Epithelial cell of proximal tubule (primary cell): ENCODE measurements at regions not wholly inside any gene's neighbourhood (a gene's known extent, or its start where the extent isn't known, plus 50 kb on each side); places are given as distances from the start of the nearest gene placed in this dataset.
"Not testable (repeated sequence)": the region's sequence is repeated elsewhere in the genome, so short reads cannot be mapped to it uniquely, and the experiment has no call there.

Source experiments
- DNase-seq: peaks from one replicate; pipeline ENCODE4 v3.0.0-alpha.2; 2011; ENCODE audit warnings: low read depth
- H3K4me3 ChIP-seq: 2 replicates; pipeline ENCODE4 v1.5.1; 2011; ENCODE audit warnings: low read depth, mild to moderate bottlenecking, low read length
- TF ChIP-seq, protein P1 (sequence below): conservative IDR thresholded peaks from 2 replicates; pipeline ENCODE4 v1.5.1; 2012; ENCODE audit warnings: low read depth, mild to moderate bottlenecking, low read length

DNA sequence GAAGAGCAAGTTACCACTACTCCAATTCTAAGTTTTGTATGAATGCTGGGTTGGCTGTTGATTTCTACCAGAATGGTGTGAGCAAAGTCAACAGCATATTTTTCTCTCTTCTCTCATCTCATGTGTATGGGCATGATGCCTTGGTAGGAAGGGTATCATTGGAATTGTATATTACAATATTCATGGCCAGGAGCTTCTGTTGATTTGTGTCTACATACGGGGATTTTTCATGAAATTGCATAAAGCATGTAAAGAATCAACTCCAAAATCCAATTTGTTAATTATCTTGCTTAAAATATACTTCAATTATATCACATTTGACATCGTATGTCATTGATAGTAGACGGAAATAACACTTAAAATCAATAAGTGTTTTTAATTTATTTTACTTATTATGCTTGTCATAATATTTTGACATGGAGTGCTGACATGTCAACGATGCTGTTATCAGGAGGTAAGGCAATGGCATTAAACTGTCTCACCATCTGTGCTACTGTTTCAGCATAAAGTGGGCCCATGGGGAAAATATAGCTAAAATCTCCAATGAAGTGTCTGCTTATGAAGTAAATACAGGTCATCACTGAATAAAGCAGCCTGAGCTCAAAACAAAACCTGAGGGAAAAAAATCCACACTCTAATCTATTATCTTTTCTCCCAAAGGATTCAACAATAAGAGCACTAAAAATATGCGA is 142.2 kb upstream of the NBPF11 start:
- no peak for DNase-seq
- TF ChIP-seq, protein P1, sequence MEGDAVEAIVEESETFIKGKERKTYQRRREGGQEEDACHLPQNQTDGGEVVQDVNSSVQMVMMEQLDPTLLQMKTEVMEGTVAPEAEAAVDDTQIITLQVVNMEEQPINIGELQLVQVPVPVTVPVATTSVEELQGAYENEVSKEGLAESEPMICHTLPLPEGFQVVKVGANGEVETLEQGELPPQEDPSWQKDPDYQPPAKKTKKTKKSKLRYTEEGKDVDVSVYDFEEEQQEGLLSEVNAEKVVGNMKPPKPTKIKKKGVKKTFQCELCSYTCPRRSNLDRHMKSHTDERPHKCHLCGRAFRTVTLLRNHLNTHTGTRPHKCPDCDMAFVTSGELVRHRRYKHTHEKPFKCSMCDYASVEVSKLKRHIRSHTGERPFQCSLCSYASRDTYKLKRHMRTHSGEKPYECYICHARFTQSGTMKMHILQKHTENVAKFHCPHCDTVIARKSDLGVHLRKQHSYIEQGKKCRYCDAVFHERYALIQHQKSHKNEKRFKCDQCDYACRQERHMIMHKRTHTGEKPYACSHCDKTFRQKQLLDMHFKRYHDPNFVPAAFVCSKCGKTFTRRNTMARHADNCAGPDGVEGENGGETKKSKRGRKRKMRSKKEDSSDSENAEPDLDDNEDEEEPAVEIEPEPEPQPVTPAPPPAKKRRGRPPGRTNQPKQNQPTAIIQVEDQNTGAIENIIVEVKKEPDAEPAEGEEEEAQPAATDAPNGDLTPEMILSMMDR: no peak
- no peak overlapping the region for H3K4me3 ChIP-seq

DNA sequence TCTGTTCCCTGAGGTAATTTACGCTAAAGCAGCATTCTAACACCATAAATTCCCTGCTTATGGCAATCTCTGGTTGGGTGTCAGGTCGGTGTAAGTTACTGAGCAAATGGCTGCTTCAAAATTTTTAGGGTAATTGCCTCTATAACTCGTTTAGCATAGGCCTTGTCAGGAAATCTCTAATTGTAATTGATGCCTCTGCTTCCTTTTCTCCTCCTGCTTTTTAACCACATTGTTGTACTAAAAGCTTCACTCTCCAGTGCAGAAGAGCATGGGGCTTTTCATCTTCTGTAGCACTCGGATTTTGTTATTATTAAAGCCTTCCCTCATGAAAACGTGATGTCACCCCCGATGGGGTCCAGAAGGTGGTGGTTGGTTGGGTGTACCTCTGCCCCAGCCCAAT is 141.6 kb upstream of the NBPF11 start:
- TF ChIP-seq, protein P1: no peak
- no peak for DNase-seq
- no peak overlapping the region for H3K4me3 ChIP-seq

DNA sequence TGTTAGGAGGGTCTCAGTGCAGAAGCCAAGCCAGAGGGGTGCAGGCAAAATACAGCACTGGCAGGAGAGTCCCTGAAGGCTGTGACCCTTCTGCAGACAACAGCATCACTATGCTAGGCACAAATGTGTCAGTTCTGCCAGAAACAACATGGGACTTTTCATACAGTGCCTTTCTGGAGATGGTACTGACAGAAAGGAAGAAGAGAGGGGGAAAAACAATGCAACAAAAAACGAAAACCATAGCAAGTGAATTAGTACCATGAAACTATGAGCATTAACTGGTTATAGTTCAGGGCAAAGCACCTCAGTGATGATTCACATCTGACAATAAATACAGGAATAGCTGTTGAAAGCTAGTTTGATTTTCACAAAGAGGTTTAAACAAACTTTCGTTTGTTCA is 140.8 kb upstream of the NBPF11 start:
- DNase-seq: no peak
- TF ChIP-seq, protein P1: no peak
- no peak overlapping the region for H3K4me3 ChIP-seq

DNA sequence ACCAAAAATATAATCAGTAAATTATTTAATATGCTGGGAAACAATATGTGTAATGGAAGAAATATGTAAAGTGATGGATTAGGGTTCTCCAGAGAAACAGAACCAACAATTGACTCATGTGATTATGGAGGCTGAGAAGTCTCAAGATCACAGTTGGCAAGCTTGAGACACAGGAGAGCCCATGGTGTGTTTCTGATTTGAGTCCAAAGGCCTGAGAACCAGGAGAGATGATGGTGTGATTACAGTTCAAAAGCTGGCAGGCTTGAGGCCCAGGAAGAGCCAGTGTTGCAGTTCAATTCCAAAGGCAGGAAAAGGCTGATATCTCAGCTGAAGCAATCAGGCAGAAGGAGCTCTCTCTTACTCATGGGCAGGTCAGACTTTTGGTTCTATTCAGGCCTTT is 138.8 kb upstream of the NBPF11 start:
- DNase-seq: no peak
- H3K4me3 ChIP-seq: no peak overlapping the region
- TF ChIP-seq, protein P1: no peak

DNA sequence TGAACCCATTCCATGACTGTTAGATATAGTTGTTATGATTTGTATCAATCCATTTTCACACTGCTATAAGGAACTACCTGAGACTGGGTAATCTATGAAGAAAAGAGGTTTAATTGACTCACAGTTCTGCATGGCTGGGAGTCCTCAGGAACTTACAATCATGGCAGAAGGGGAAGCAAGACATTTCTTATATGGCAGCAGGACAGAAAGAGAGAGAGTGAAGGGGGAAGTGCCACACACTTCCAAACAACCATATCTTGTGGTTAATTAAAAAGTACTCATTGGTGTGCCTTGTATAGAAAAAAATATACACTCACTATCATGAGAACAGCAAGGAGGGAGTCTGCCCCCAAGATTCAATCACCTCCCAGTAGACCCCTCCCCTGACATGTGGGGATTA is 137.6 kb upstream of the NBPF11 start:
- TF ChIP-seq, protein P1: no peak
- H3K4me3 ChIP-seq: no peak overlapping the region
- no peak for DNase-seq

DNA sequence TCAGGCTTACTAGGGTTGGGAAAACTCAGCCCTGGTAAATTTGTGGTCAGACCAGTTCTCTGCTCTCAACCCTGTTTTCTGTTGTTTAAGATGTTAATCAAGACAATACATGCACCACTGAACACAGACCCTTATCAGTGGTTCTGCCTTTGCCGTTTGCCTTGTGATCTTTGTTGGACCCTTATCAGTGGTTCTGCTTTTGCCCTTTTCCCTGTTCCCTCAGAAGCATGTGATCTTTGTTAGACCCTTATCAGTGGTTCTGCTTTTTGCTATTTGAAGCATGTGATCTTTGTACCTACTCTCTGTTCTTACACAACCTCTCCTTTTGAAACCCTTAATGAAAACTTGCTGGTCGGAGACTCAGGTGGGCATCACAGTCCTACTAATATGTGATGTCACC is 133.9 kb upstream of the NBPF11 start:
- DNase-seq, H3K4me3 ChIP-seq: not testable (repeated sequence)

DNA sequence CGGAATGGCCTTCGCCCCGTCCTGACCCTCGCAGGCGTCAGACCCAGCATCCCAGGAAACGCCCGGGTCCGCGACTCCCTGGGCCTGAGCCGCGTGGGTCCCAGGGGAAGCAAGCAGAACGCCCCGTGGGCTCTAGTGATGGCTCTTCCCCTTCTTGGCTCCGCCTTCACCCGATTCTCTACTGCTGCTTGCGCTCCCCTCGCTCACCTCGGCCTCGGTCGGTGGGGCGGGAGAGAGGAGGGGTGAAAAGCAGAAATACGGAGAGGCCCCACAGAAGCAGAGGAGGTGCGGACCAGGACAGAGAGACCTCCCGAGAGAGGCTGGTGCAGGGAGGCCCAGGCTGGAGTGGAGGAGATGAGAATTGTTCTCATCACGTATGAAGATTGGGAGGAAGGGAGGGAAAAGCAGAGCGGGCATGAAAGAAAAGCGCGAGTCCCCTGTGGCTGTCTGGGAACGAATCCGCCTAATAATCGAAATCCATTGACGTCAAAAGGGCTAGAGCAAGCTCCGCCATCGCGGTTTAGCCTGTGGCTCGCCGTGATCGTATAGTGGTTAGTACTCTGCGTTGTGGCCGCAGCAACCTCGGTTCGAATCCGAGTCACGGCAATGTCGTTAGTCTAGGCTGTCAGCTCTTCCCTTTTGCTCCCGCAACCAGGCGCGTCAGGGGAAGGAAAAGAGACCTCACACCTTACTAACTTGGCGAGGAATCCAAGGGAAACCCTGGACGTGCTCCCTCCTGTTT is 128.9 kb upstream of the NBPF11 start:
- not testable (repeated sequence) for DNase-seq
- peak overlapping the region; percentile 43 for H3K4me3 ChIP-seq

DNA sequence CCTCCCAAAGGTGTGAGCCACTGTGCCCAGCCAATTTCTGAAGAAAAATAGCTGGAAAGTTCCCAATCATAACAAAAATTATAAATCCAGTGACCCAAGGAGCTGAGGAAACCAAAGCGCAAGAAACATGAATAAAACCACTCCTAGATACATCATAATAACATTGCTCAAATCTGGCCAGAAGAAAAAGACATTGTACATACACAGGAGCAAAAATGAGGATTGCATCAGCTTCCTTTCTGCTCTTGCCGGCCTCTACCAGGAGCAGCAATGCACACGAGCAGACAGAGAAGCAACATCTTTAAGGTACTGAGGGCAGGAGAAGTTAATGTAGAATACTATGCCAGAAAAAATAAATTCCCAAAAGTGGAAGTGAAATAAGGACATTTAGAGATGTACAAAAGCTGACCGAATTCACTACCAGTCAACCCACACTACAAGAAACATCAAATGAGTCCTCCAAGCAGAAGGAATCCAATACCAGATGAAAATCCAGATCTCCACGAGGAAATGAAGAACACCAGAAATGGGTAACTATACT is 127.0 kb upstream of the NBPF11 start:
- not testable (repeated sequence) for DNase-seq, H3K4me3 ChIP-seq

DNA sequence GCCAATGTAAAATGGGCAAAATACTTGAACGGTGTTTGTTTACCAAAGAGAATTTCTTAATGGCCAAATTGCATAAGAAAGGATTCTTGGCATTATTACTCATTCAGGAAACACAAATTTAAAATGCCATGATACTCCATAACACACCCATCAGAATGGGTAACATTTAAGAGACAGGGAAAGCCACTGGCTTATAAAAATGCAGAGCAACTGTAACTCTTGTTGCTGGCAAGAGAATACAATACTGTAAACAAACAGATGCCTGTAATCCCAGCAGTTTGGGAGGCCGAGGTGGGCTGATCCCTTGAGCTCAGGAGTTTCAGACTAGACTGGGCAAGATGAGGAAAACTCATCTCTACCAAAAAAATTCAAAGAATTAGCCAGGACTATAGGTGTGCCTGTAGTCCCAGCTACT is 125.8 kb upstream of the NBPF11 start:
- not testable (repeated sequence) for H3K4me3 ChIP-seq, DNase-seq

DNA sequence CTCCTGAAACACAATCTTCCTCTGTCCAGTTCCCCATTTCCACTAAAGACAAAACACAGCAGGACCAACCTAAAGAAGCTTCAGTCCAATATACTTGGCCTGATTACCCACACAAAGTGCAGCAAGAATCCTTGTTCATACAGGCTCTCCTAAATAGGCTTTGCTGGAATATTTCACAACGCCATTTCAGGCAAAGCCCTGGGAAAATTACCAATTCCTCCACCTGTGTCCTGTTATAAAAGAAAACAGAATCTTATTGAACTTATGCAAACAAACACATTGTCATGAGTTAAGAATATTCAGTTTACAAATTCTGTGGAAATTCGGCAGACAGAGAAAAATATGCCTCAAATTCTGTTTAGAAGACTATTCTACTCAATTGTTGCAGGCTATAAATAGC is 115.0 kb upstream of the NBPF11 start:
- not testable (repeated sequence) for H3K4me3 ChIP-seq

More for the DNA sequence above, 115.0 kb upstream of the NBPF11 start:
- DNase-seq: not testable (repeated sequence)
